SK-N-SH (cell line): ENCODE measurements at regions not wholly inside any gene's neighbourhood (a gene's known extent, or its start where the extent isn't known, plus 50 kb on each side); places are given as distances from the start of the nearest gene placed in this dataset.

Experiments
- CTCF ChIA-PET: fragments of 300-600, 350-600 bp; formaldehyde crosslinking; extraction: SDS; loops from one replicate; lab custom pipeline; 2021; lab: Yijun Ruan, JAX
- POLR2A ChIA-PET: fragments of 350-600 bp; sonication (Branson Sonifier 250); formaldehyde crosslinking; extraction: SDS; loops from one replicate; lab custom pipeline; 2020; ENCODE audit warnings: antibody characterized with exemption, inconsistent platforms; lab: Yijun Ruan, JAX
- DNase-seq: peaks from one replicate; pipeline ENCODE4 v3.0.0; 2012
- H2AFZ ChIP-seq: fragments of 200-600 bp; sonication (generic); 2 replicates; pipeline ENCODE4 v1.8.1; 2016; ENCODE audit warnings: antibody characterized with exemption, mild to moderate bottlenecking, low read depth
- H3F3A ChIP-seq: fragments of 200-600 bp; sonication (generic); replicated peaks from 2 replicates; pipeline ENCODE3; 2016; ENCODE audit warnings: antibody characterized with exemption, mild to moderate bottlenecking; ENCODE audit not compliant: insufficient read depth
- H3K27ac ChIP-seq, 2 experiments: fragments of 200-500 bp in 1 of 2; fragments of 200-600 bp in 1 of 2; sonication (Bioruptor generic) in 1 of 2; sonication (generic), shearing (Covaris generic) in 1 of 2; 2 replicates each; pipeline versions ENCODE4 v1.5.1 to v1.6.1; 2014 to 2016; ENCODE audit warnings: low read depth in 2 of 2, inconsistent platforms in 1 of 2, low read length in 1 of 2, mild to moderate bottlenecking in 1 of 2, mixed read lengths in 1 of 2
- H3K27me3 ChIP-seq: fragments of 200-600 bp; sonication (generic), shearing (Covaris generic); 2 replicates; pipeline ENCODE4 v1.6.1; 2016; ENCODE audit warnings: mixed run types; ENCODE audit not compliant: insufficient read depth
- H3K36me3 ChIP-seq, 2 experiments: fragments of 200-500 bp in 1 of 2; fragments of 200-600 bp in 1 of 2; sonication (Bioruptor generic) in 1 of 2; sonication (generic) in 1 of 2; replicated peaks in 1 of 2; 2 replicates each; pipeline versions ENCODE3 to v1.5.1; 2014 to 2016; ENCODE audit warnings: low read length in 1 of 2, mild to moderate bottlenecking in 1 of 2; ENCODE audit not compliant: insufficient read depth in 2 of 2, control insufficient read depth in 1 of 2
- H3K4me1 ChIP-seq, 2 experiments: fragments of 200-500 bp in 1 of 2; fragments of 200-600 bp in 1 of 2; sonication (Bioruptor generic) in 1 of 2; sonication (generic), shearing (Covaris generic) in 1 of 2; 2 replicates each; pipeline versions ENCODE4 v1.5.1 to v1.6.1; 2014 to 2016; ENCODE audit warnings: low read depth in 1 of 2, low read length in 1 of 2, mixed run types in 1 of 2; ENCODE audit not compliant: insufficient read depth in 2 of 2, control insufficient read depth in 1 of 2
- H3K4me2 ChIP-seq: fragments of 200-600 bp; sonication (generic), shearing (Covaris generic); 2 replicates; pipeline ENCODE4 v1.6.1; 2017; ENCODE audit warnings: mixed run types
- H3K4me3 ChIP-seq, 2 experiments: fragments of 200-500 bp in 1 of 2; fragments of 200-600 bp in 1 of 2; sonication (Bioruptor generic) in 1 of 2; sonication (generic), shearing (Covaris generic) in 1 of 2; 2 replicates each; pipeline versions ENCODE4 v1.5.1 to v1.8.1; 2014 to 2016; ENCODE audit warnings: low read depth in 2 of 2, inconsistent platforms in 1 of 2, low read length in 1 of 2, mild to moderate bottlenecking in 1 of 2, mixed read lengths in 1 of 2, moderate library complexity in 1 of 2
- H3K79me2 ChIP-seq: fragments of 200-600 bp; sonication (generic); 2 replicates; pipeline ENCODE4 v1.8.1; 2017; ENCODE audit warnings: mild to moderate bottlenecking; ENCODE audit not compliant: insufficient read depth
- H3K9ac ChIP-seq: fragments of 200-600 bp; sonication (generic); 2 replicates; pipeline ENCODE4 v1.6.1; 2017; ENCODE audit warnings: mixed run types
- H3K9me2 ChIP-seq: fragments of 200-600 bp; sonication (generic); 2 replicates; pipeline ENCODE4 v1.6.1; 2017; ENCODE audit warnings: mixed run types
- H3K9me3 ChIP-seq: fragments of 200-600 bp; sonication (generic); 2 replicates; pipeline ENCODE4 v1.6.1; 2017; ENCODE audit warnings: mixed run types, mild to moderate bottlenecking, moderate library complexity
- H4K20me1 ChIP-seq: fragments of 200-600 bp; sonication (generic); 2 replicates; pipeline ENCODE4 v1.6.1; 2017; ENCODE audit warnings: mild to moderate bottlenecking, mixed run types; ENCODE audit not compliant: insufficient read depth
- CHD2 ChIP-seq: fragments of 150-350 bp; IDR thresholded peaks from 2 replicates; pipeline ENCODE4 v1.6.1; 2018; ENCODE audit warnings: low read length; ENCODE audit not compliant: partially characterized antibody
- EZH2phosphoT487 ChIP-seq: fragments of 200-600 bp; sonication (generic); IDR thresholded peaks from 2 replicates; pipeline ENCODE4 v1.6.1; 2017; ENCODE audit warnings: low read depth, mixed run types, mild to moderate bottlenecking, antibody characterized with exemption, moderate library complexity, borderline replicate concordance
- FOSL2 ChIP-seq: IDR thresholded peaks from 2 replicates; pipeline ENCODE4 v1.4.0; 2012; ENCODE audit warnings: low read depth, mild to moderate bottlenecking, moderate library complexity, borderline replicate concordance
- FOXJ3 ChIP-seq: sonication (generic); formaldehyde crosslinking; IDR thresholded peaks from 2 replicates; pipeline ENCODE4 v1.5.1; 2020; ENCODE audit warnings: mild to moderate bottlenecking, missing genetic modification reagents
- JUND ChIP-seq: IDR thresholded peaks from 2 replicates; pipeline ENCODE4 v1.4.0; 2012
- MXI1 ChIP-seq: IDR thresholded peaks from 2 replicates; pipeline ENCODE4 v1.6.1; 2012; ENCODE audit warnings: mild to moderate bottlenecking, low read depth, low read length, improper control_type of control experiment
- NRF1 ChIP-seq: IDR thresholded peaks from 2 replicates; pipeline ENCODE4 v1.6.1; 2012; ENCODE audit warnings: low read depth, mild to moderate bottlenecking, low read length
- RXRA ChIP-seq: IDR thresholded peaks from 2 replicates; pipeline ENCODE4 v1.4.0; 2012; ENCODE audit warnings: low read depth, mild to moderate bottlenecking, borderline replicate concordance
- SMC3 ChIP-seq: IDR thresholded peaks from 2 replicates; pipeline ENCODE4 v1.6.1; 2012; ENCODE audit warnings: low read depth, low read length, improper control_type of control experiment
- TAF1 ChIP-seq: IDR thresholded peaks from 2 replicates; pipeline ENCODE4 v1.6.1; 2012; ENCODE audit warnings: low read depth, mild to moderate bottlenecking, low read length, moderate library complexity, borderline replicate concordance
- TCF12 ChIP-seq: IDR thresholded peaks from 2 replicates; pipeline ENCODE4 v1.4.0; 2012
- TEAD4 ChIP-seq: IDR thresholded peaks from 2 replicates; pipeline ENCODE4 v1.4.0; 2012; ENCODE audit warnings: mild to moderate bottlenecking, borderline replicate concordance; ENCODE audit not compliant: insufficient read depth
- WGBS: methylation state at CpG from one replicate; pipeline ENCODE4 v1.1.6; 2017; ENCODE audit warnings: low lambda C conversion rate; 5-methylcytosine and 5-hydroxymethylcytosine counted together
- TF ChIP-seq, protein P1 (sequence below): fragments of 200-600 bp; sonication (generic); IDR thresholded peaks from 2 replicates; pipeline ENCODE4 v1.6.1; 2017; ENCODE audit warnings: antibody characterized with exemption, mild to moderate bottlenecking, moderate library complexity
- TF ChIP-seq, protein P2 (sequence below): IDR thresholded peaks from 2 replicates; pipeline ENCODE4 v1.6.1; 2012; ENCODE audit warnings: mild to moderate bottlenecking, low read depth, low read length, moderate library complexity
- TF ChIP-seq, protein P3 (sequence below): fragments of 150-350 bp; IDR thresholded peaks from 2 replicates; pipeline ENCODE4 v1.6.1; 2016; ENCODE audit warnings: mild to moderate bottlenecking, low read depth, low read length
- TF ChIP-seq, protein P4 (sequence below): fragments of 150-350 bp; IDR thresholded peaks from 2 replicates; pipeline ENCODE4 v1.6.1; 2017; ENCODE audit warnings: antibody characterized with exemption, low read length, low read depth, borderline replicate concordance

DNA sequence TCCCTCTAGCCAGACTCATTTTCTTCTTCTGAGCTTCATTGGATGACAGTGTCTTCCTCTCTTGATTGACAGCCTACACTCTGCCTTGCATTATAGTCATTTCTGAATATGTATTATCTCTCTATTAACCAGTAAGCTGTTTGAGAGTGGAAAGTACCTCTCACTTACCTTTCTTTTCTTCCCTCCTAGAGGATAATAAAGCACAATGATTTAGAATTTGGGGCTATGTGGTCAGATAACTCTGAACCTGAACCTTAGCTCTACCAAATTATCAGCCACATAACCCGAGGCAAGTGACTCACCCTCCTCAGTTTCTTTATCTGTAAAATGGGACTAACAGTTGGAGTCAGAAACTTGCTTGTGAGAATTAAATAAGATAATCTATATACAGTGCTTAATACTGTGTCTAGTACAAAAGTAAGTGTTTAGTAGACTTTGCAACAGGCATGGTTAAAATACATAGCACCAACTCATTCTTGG, 331.8 kb upstream of the TBL1XR1 start:
- H3K79me2 ChIP-seq, result no peaks in the 10 kb centered on the region
- no peak for DNase-seq
- TF ChIP-seq JUND, result no peak
- no peak for TF ChIP-seq TAF1
- POLR2A ChIA-PET, result no interaction called here
- 89% methylated on average over 1 of the region's 1 CpG for WGBS
- H3K4me3 ChIP-seq, result no peak overlapping the region
- no peaks in the 10 kb centered on the region for H3K36me3 ChIP-seq
- no peaks in the 10 kb centered on the region for H3K9me3 ChIP-seq
- H3K9me2 ChIP-seq, result no peaks in the 10 kb centered on the region
- no peak overlapping the region for H2AFZ ChIP-seq
- peaks cover 10 to 16% of the 10 kb centered on the region in 2 experiments; a peak in 2 of 4 replicates for H3K4me1 ChIP-seq
- no peaks in the 10 kb centered on the region for H3K27me3 ChIP-seq
- H3K9ac ChIP-seq, result no peak overlapping the region
- H3F3A ChIP-seq, result no peaks in the 10 kb centered on the region
- no peaks in the 10 kb centered on the region for H4K20me1 ChIP-seq
- no peak overlapping the region for H3K4me2 ChIP-seq
- CTCF ChIA-PET, result interaction anchor here (1.1 to 1.2 kb wide), 2 partner anchors 21 to 68 kb away, joined by 3 read pairs; no protein-coding TSS in a partner anchor
- no peak overlapping the region for H3K27ac ChIP-seq

DNA sequence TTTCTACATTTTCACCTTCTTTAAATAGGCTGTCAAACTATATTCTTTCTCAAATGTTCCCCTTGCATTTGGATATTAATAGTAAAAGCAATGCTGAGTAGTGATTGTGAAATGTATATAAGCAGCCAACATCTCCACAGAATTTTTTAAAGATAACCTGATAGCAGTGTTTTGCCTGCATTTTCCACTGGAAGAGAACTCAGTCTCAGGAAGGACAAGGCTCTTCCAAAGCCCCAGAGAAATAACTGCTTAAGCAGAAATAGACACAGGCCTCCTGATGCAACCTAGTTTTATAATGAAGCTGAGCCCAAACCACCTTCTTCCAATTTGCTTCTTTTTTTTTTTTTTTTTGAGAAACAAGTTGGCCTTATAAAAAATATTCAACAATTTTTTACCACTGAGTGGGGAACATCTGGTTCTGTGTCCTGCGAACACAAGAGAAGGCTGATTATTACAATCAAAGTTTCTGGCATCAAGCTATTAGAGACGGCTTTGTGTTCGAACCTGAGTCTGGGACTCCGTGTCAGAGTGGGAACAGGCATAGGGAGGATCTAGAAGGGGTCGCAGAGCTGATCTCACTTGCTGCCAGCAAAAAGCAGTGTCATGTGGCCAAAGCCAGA, 332.5 kb upstream of the TBL1XR1 start:
- POLR2A ChIA-PET, result no interaction called here
- WGBS, result 93% methylated on average over 5 of the region's 5 CpGs
- Histone ChIP-seq H2AFZ (no peak overlapping the region), H3K9ac (no peak overlapping the region), H3K36me3 (no peaks in the 10 kb centered on the region), H3K79me2 (no peaks in the 10 kb centered on the region), H3K27ac (no peak overlapping the region; a peak in 1 of 4 replicates), H3K9me2 (no peaks in the 10 kb centered on the region), H3K4me1 (peaks cover 10 to 16% of the 10 kb centered on the region in 2 experiments; a peak in 2 of 4 replicates), H3K9me3 (no peaks in the 10 kb centered on the region), H3F3A (no peaks in the 10 kb centered on the region), H4K20me1 (no peaks in the 10 kb centered on the region), H3K27me3 (no peaks in the 10 kb centered on the region), H3K4me2 (no peak overlapping the region), H3K4me3 (no peak overlapping the region)
- CTCF ChIA-PET, result interaction anchor here (1.2 kb wide), 1 partner anchor 69 kb away, joined by 3 read pairs; no protein-coding TSS in a partner anchor
- DNase-seq, result no peak
- TF ChIP-seq, protein P1, sequence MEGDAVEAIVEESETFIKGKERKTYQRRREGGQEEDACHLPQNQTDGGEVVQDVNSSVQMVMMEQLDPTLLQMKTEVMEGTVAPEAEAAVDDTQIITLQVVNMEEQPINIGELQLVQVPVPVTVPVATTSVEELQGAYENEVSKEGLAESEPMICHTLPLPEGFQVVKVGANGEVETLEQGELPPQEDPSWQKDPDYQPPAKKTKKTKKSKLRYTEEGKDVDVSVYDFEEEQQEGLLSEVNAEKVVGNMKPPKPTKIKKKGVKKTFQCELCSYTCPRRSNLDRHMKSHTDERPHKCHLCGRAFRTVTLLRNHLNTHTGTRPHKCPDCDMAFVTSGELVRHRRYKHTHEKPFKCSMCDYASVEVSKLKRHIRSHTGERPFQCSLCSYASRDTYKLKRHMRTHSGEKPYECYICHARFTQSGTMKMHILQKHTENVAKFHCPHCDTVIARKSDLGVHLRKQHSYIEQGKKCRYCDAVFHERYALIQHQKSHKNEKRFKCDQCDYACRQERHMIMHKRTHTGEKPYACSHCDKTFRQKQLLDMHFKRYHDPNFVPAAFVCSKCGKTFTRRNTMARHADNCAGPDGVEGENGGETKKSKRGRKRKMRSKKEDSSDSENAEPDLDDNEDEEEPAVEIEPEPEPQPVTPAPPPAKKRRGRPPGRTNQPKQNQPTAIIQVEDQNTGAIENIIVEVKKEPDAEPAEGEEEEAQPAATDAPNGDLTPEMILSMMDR, result no peak
- no peak for TF ChIP-seq MXI1
- no peak for TF ChIP-seq SMC3
- no peak for TF ChIP-seq TCF12
- TF ChIP-seq FOXJ3 (CRISPR knock-in tag), result no peak
- TF ChIP-seq FOSL2, result no peak
- TF ChIP-seq TAF1, result no peak
- TF ChIP-seq EZH2phosphoT487, result no peak
- TF ChIP-seq, protein P2, sequence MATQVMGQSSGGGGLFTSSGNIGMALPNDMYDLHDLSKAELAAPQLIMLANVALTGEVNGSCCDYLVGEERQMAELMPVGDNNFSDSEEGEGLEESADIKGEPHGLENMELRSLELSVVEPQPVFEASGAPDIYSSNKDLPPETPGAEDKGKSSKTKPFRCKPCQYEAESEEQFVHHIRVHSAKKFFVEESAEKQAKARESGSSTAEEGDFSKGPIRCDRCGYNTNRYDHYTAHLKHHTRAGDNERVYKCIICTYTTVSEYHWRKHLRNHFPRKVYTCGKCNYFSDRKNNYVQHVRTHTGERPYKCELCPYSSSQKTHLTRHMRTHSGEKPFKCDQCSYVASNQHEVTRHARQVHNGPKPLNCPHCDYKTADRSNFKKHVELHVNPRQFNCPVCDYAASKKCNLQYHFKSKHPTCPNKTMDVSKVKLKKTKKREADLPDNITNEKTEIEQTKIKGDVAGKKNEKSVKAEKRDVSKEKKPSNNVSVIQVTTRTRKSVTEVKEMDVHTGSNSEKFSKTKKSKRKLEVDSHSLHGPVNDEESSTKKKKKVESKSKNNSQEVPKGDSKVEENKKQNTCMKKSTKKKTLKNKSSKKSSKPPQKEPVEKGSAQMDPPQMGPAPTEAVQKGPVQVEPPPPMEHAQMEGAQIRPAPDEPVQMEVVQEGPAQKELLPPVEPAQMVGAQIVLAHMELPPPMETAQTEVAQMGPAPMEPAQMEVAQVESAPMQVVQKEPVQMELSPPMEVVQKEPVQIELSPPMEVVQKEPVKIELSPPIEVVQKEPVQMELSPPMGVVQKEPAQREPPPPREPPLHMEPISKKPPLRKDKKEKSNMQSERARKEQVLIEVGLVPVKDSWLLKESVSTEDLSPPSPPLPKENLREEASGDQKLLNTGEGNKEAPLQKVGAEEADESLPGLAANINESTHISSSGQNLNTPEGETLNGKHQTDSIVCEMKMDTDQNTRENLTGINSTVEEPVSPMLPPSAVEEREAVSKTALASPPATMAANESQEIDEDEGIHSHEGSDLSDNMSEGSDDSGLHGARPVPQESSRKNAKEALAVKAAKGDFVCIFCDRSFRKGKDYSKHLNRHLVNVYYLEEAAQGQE, result no peak
- no peak for TF ChIP-seq NRF1
- TF ChIP-seq RXRA, result no peak
- no peak for TF ChIP-seq CHD2
- TF ChIP-seq, protein P3, sequence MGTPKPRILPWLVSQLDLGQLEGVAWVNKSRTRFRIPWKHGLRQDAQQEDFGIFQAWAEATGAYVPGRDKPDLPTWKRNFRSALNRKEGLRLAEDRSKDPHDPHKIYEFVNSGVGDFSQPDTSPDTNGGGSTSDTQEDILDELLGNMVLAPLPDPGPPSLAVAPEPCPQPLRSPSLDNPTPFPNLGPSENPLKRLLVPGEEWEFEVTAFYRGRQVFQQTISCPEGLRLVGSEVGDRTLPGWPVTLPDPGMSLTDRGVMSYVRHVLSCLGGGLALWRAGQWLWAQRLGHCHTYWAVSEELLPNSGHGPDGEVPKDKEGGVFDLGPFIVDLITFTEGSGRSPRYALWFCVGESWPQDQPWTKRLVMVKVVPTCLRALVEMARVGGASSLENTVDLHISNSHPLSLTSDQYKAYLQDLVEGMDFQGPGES, result no peak
- no peak for TF ChIP-seq TEAD4
- TF ChIP-seq, protein P4, sequence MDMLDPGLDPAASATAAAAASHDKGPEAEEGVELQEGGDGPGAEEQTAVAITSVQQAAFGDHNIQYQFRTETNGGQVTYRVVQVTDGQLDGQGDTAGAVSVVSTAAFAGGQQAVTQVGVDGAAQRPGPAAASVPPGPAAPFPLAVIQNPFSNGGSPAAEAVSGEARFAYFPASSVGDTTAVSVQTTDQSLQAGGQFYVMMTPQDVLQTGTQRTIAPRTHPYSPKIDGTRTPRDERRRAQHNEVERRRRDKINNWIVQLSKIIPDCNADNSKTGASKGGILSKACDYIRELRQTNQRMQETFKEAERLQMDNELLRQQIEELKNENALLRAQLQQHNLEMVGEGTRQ, result no peak
